ENCODE measurements at regions not wholly inside any gene's neighbourhood (a gene's known extent, or its start where the extent isn't known, plus 50 kb on each side); places are given as distances from the start of the nearest gene placed in this dataset.

DNA sequence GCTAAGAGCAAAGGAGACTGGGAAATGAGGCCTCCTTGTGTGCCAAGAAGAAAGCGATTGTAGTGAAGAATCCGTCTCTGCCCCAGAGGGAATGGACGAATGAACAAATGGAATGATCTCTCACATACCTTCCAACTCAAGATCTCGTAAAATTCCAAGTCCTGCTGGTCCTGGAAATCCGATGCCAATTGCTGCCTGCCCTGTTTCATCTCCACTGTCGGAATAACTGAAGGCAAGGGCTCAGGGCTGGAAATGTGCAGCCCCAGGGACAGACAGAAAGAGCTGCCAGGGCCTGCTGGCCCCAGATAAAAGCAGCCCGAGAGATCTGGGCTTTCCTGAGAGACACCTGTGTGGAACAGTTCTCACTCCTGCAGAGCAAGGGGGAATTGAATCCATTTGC, 120.9 kb downstream of the MN1 start:
- TF ChIP-seq CTCF (IDR thresholded peaks at IDR 0.05): no peak
- no peak for TF ChIP-seq POLR2A (IDR thresholded peaks at IDR 0.05)

Data from Peyer's patch (tissue), 4 donors.